Naive B cell (primary cell): ENCODE measurements at regions not wholly inside any gene's neighbourhood (a gene's known extent, or its start where the extent isn't known, plus 50 kb on each side); places are given as distances from the start of the nearest gene placed in this dataset.
"Not testable (repeated sequence)": the region's sequence is repeated elsewhere in the genome, so short reads cannot be mapped to it uniquely, and the experiment has no call there.

ENCODE experiments used
- ATAC-seq, 2 donors: fragments of 150-1000 bp; cut with Tn5 transposase; 2 replicates each; pipeline ENCODE4 v1.10.0; 2021; ENCODE audit warnings: low read depth in 2 of 2, mild to moderate bottlenecking in 2 of 2, moderate library complexity in 2 of 2
- DNase-seq: peaks from one replicate; pipeline ENCODE4 v3.0.0; 2022
- H3K27ac Mint-ChIP-seq, 6 donors: one replicate each; pipeline ENCODE4 v1.8.0; 2020 to 2022; ENCODE audit warnings: mild to moderate bottlenecking in 6 of 6, mixed read lengths in 6 of 6, moderate library complexity in 5 of 6, inconsistent platforms in 2 of 6
- H3K27me3 Mint-ChIP-seq, 3 donors: one replicate each; pipeline ENCODE4 v1.8.0; 2021 to 2022; ENCODE audit warnings: mixed read lengths in 3 of 3, mild to moderate bottlenecking in 1 of 3
- H3K36me3 Mint-ChIP-seq, 2 donors: one replicate each; pipeline ENCODE4 v1.8.0; 2020 to 2022; ENCODE audit warnings: mixed read lengths in 2 of 2, inconsistent platforms in 1 of 2, mild to moderate bottlenecking in 1 of 2
- H3K4me1 Mint-ChIP-seq, 3 donors: one replicate each; pipeline ENCODE4 v1.8.0; 2020 to 2022; ENCODE audit warnings: mixed read lengths in 3 of 3, inconsistent platforms in 1 of 3, mild to moderate bottlenecking in 1 of 3, moderate library complexity in 1 of 3
- H3K4me3 Mint-ChIP-seq, 8 donors: one replicate each; pipeline ENCODE4 v1.8.0; 2020 to 2022; ENCODE audit warnings: mild to moderate bottlenecking in 8 of 8, mixed read lengths in 8 of 8, moderate library complexity in 8 of 8, inconsistent platforms in 2 of 8
- H3K9me3 Mint-ChIP-seq, 7 donors: one replicate each; pipeline ENCODE4 v1.8.0; 2020 to 2022; ENCODE audit warnings: mixed read lengths in 7 of 7, mild to moderate bottlenecking in 5 of 7, inconsistent platforms in 2 of 7, moderate library complexity in 1 of 7

GRCh38 chr12:34218193-34219045 is 196.1 kb downstream of the ALG10 start:
- Mint-ChIP-seq H3K27ac (peak overlapping the region; percentile 49 to 97 (median 90)), H3K27me3 (peaks cover 9 to 13% (median 10%) of the 10 kb centered on the region in 3 donors), H3K4me3 (peak overlapping the region; percentile 16 to 98 (median 96)), H3K4me1 (peaks cover 4 to 22% (median 19%) of the 10 kb centered on the region in 3 donors), H3K9me3 (no peaks in the 10 kb centered on the region), H3K36me3 (no peaks in the 10 kb centered on the region)
- ATAC-seq (peak; percentile 72 to 86), DNase-seq (peak; percentile 67)

- DNase-seq (no peak), ATAC-seq (peak in 1 of 2 donors; percentile 22)
- H3K27ac Mint-ChIP-seq, result peak overlapping the region in 5 of 6 donors; percentile 49 to 97 (median 90)
- no peaks in the 10 kb centered on the region for H3K9me3 Mint-ChIP-seq
- peak overlapping the region in 7 of 8 donors; percentile 82 to 98 (median 96) for H3K4me3 Mint-ChIP-seq
- peaks cover 4 to 22% (median 16%) of the 10 kb centered on the region in 3 donors for H3K4me1 Mint-ChIP-seq
- H3K27me3 Mint-ChIP-seq, result peaks cover 9 to 13% (median 10%) of the 10 kb centered on the region in 3 donors
- H3K36me3 Mint-ChIP-seq, result no peaks in the 10 kb centered on the region
Observed at GRCh38 chr12:34219046-34219770, 196.9 kb downstream of the ALG10 start.

- Mint-ChIP-seq H3K4me3 (peak overlapping the region in 3 of 8 donors; percentile 30 to 96 (median 32)), H3K4me1 (peaks cover 4 to 22% (median 15%) of the 10 kb centered on the region in 3 donors), H3K27me3 (peaks cover 9 to 13% (median 10%) of the 10 kb centered on the region in 3 donors)
- H3K9me3 Mint-ChIP-seq, H3K27ac Mint-ChIP-seq, DNase-seq, H3K36me3 Mint-ChIP-seq, ATAC-seq: not testable (repeated sequence)
Observed at GRCh38 chr12:34220079-34220478, 197.8 kb downstream of the ALG10 start.

- H3K27me3 Mint-ChIP-seq, result peaks cover 9 to 11% (median 10%) of the 10 kb centered on the region in 3 donors
Observed at GRCh38 chr12:34223640-34224039, 201.3 kb downstream of the ALG10 start.

GRCh38 chr12:34226044-34226443 is 203.7 kb downstream of the ALG10 start:
- H3K27ac Mint-ChIP-seq, DNase-seq, H3K4me3 Mint-ChIP-seq, ATAC-seq, H3K4me1 Mint-ChIP-seq: not testable (repeated sequence)
- Mint-ChIP-seq H3K27me3 (peaks cover 11 to 17% (median 16%) of the 10 kb centered on the region in 3 donors), H3K36me3 (peaks cover 0 to 20% of the 10 kb centered on the region in 2 donors), H3K9me3 (peaks cover 6 to 27% (median 12%) of the 10 kb centered on the region in 7 donors)

More at GRCh38 chr12:34223640-34224039, 201.3 kb downstream of the ALG10 start:
- H3K27ac Mint-ChIP-seq, result no peak overlapping the region
- peaks cover 6 to 26% (median 12%) of the 10 kb centered on the region in 7 donors for H3K9me3 Mint-ChIP-seq
- no peak for DNase-seq
- no peak for ATAC-seq
- no peak overlapping the region for H3K4me3 Mint-ChIP-seq
- peaks cover 0 to 8% (median 6%) of the 10 kb centered on the region in 3 donors for H3K4me1 Mint-ChIP-seq
- peaks cover 0 to 13% of the 10 kb centered on the region in 2 donors for H3K36me3 Mint-ChIP-seq

GRCh38 chr12:34228046-34228445 is 205.8 kb downstream of the ALG10 start:
- DNase-seq, H3K27ac Mint-ChIP-seq, ATAC-seq, H3K4me1 Mint-ChIP-seq, H3K4me3 Mint-ChIP-seq: not testable (repeated sequence)
- peaks cover 6 to 27% (median 12%) of the 10 kb centered on the region in 7 donors for H3K9me3 Mint-ChIP-seq
- H3K27me3 Mint-ChIP-seq, result peaks cover 9 to 20% (median 17%) of the 10 kb centered on the region in 3 donors
- peaks cover 0 to 20% of the 10 kb centered on the region in 2 donors for H3K36me3 Mint-ChIP-seq

GRCh38 chr12:34229033-34229432 is 206.7 kb downstream of the ALG10 start:
- H3K36me3 Mint-ChIP-seq, result peaks cover 0 to 20% of the 10 kb centered on the region in 2 donors
- peaks cover 6 to 27% (median 12%) of the 10 kb centered on the region in 7 donors for H3K9me3 Mint-ChIP-seq
- not testable (repeated sequence) for H3K27ac Mint-ChIP-seq, ATAC-seq, DNase-seq, H3K4me1 Mint-ChIP-seq, H3K4me3 Mint-ChIP-seq
- peaks cover 9 to 20% (median 17%) of the 10 kb centered on the region in 3 donors for H3K27me3 Mint-ChIP-seq

- H3K36me3 Mint-ChIP-seq, result peaks cover 0 to 8% of the 10 kb centered on the region in 2 donors
- ATAC-seq (no peak), DNase-seq (no peak)
- H3K9me3 Mint-ChIP-seq, result peaks cover 0 to 3% (median 0%) of the 10 kb centered on the region in 7 donors
- no peak overlapping the region for H3K27ac Mint-ChIP-seq
- no peak overlapping the region for H3K4me3 Mint-ChIP-seq
- H3K27me3 Mint-ChIP-seq, result peaks cover 5 to 17% (median 9%) of the 10 kb centered on the region in 3 donors
- no peaks in the 10 kb centered on the region for H3K4me1 Mint-ChIP-seq
Observed at GRCh38 chr12:34233618-34234017, 211.3 kb downstream of the ALG10 start.

- Mint-ChIP-seq H3K9me3 (peaks cover 0 to 2% (median 0%) of the 10 kb centered on the region in 7 donors), H3K4me1 (no peaks in the 10 kb centered on the region), H3K36me3 (no peaks in the 10 kb centered on the region), H3K27me3 (peaks cover 0 to 10% (median 0%) of the 10 kb centered on the region in 3 donors), H3K4me3 (no peak overlapping the region), H3K27ac (no peak overlapping the region)
- DNase-seq, result no peak
- ATAC-seq, result no peak
Observed at GRCh38 chr12:34236073-34236472, 213.8 kb downstream of the ALG10 start.

- DNase-seq, result no peak
- H3K4me3 Mint-ChIP-seq, result no peak overlapping the region
- H3K4me1 Mint-ChIP-seq, result no peaks in the 10 kb centered on the region
- H3K36me3 Mint-ChIP-seq, result no peaks in the 10 kb centered on the region
- no peak for ATAC-seq
- no peak overlapping the region for H3K27ac Mint-ChIP-seq
- peaks cover 0 to 8% (median 0%) of the 10 kb centered on the region in 7 donors for H3K9me3 Mint-ChIP-seq
- H3K27me3 Mint-ChIP-seq, result peaks cover 0 to 11% (median 0%) of the 10 kb centered on the region in 3 donors
Observed at GRCh38 chr12:34244608-34245007, 222.3 kb downstream of the ALG10 start.

GRCh38 chr12:34249271-34249670 is 227.0 kb downstream of the ALG10 start:
- DNase-seq, result no peak
- H3K4me3 Mint-ChIP-seq, result no peak overlapping the region
- ATAC-seq, result no peak
- H3K36me3 Mint-ChIP-seq, result no peaks in the 10 kb centered on the region
- peak overlapping the region in 1 of 6 donors; percentile 49 for H3K27ac Mint-ChIP-seq
- peaks cover 0 to 13% (median 0%) of the 10 kb centered on the region in 3 donors for H3K27me3 Mint-ChIP-seq
- H3K4me1 Mint-ChIP-seq, result no peaks in the 10 kb centered on the region
- peaks cover 0 to 4% (median 0%) of the 10 kb centered on the region in 7 donors for H3K9me3 Mint-ChIP-seq

GRCh38 chr12:34251879-34252278 is 229.6 kb downstream of the ALG10 start:
- not testable (repeated sequence) for H3K36me3 Mint-ChIP-seq, ATAC-seq, H3K4me1 Mint-ChIP-seq, H3K9me3 Mint-ChIP-seq, H3K4me3 Mint-ChIP-seq, DNase-seq, H3K27me3 Mint-ChIP-seq
- peak overlapping the region in 1 of 6 donors; percentile 53 for H3K27ac Mint-ChIP-seq

- H3K4me1 Mint-ChIP-seq, result no peaks in the 10 kb centered on the region
- ATAC-seq (no peak), DNase-seq (no peak)
- no peak overlapping the region for H3K4me3 Mint-ChIP-seq
- no peaks in the 10 kb centered on the region for H3K36me3 Mint-ChIP-seq
- no peak overlapping the region for H3K27ac Mint-ChIP-seq
- H3K9me3 Mint-ChIP-seq, result peaks cover 0 to 2% (median 0%) of the 10 kb centered on the region in 7 donors
- peaks cover 0 to 7% (median 0%) of the 10 kb centered on the region in 3 donors for H3K27me3 Mint-ChIP-seq
Observed at GRCh38 chr12:34253674-34254073, 231.4 kb downstream of the ALG10 start.
